MV-4-11 (cell line): ENCODE measurements at regions not wholly inside any gene's neighbourhood (a gene's known extent, or its start where the extent isn't known, plus 50 kb on each side); places are given as distances from the start of the nearest gene placed in this dataset.

Experiments
- DNase-seq: peaks from one replicate; lab custom pipeline; 2025; lab: John Stamatoyannopoulos, UW

DNA sequence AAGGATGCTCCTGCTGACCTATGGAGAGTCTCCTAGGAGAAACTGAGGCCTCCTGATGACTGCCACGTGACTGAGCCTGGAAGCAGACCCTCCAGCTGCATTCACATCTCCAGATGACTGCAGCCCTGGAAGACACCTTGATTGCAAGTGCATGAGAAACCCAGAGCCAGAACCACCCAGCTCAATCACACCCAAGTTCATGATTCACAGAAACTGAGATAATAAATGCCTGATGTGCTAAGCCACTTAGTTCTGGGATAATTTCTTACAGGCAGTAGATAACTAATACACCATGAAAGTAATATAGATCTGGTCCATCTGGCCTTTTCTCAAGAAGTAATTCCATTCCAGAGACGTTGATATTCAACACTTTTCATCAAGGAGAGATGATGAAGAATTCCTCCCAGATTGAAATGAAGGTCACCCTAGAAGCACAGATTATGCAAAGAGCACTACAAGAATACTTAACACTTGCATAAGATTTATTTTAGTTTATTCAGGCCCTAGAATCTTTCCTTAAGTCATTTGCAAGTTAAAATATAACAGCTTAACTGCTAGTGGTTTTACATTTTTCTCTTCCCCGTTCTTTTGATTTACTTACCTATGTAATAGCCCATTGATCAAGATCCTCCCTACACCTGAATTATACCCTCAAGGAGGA is 208.2 kb upstream of the INHBA start:
- no peak for DNase-seq

DNA sequence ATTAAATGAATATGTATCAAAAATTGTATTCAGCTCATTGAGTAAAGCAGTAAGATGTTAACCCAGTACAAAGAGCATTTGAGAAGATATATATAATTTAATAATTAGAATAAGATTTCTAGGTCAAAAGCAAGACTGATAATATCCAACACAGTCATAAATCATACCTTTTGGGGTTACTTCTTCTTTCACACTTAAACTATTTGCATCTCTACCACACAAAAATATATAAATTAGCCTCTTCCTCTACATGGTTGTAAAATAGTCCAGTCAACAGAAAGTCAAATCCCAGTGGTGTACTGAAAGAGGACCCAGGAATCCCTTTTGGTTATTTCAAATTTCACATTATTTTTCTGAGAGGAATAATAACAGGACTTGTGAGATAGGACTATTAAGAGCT is 204.6 kb upstream of the INHBA start:
- peak; percentile 13 for DNase-seq

DNA sequence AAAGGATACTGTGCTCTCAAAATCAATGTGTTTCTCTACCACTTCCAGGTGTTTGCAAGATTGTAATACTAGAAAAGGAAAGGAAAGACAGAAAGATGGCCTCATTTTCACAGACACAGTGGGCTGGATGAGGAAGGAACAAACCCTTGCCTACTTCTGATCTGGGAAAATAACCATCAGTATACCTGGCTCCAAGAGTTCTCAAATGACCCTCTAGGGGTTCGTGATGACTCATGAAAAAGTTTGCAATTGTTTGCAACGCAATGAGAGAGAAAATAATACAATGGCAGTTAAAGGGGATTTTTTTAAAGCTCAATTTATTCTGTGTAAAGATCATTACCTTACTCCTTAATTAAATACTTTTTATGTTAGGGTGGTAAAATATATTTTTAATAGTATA is 197.6 kb upstream of the INHBA start:
- DNase-seq = no peak

DNA sequence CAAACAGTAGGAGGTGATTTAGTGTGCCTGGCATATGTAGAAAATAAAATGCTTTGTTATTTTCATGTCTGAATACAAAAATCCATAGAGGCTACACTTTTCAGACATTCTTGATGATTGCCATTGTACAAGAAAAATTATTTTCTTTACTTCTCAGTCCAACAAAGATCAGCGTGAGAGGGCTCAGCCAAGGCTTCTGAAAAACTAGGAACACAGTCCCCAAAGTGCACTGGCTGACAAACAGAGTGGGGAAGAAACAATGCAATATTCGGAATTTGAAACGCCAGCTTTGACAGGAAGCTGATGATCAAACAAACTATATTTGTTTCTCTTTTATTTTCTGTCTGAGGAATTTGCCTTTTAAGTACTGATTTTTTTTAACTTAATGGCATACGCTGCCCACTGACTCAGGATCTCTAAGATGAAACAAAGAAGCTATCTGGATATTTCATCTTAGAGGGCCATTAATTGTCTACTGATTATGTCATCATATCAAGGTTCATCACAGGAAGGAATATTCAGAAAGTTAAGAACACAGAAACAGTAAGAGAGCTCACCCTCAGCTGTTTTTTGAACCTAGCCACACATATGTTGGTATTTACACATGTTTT is 197.0 kb upstream of the INHBA start:
- DNase-seq = no peak

DNA sequence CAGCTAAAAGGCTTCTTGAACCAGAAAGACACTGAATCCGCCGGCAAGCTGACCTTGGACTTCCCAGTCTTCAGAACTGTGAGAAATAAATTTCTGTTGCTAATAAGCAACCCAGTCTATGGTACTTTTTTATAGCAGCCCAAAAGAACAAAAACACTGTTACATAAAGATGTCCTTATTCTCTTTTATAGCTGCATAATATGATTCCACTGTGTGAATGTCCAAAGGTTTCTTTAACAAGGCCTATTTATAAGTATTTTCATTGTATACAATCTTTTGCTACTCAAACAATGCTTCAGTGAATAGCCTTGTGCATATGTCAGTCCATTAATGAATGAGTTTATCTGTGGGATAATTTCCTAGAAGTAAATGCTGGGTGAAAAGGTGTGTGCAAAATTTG is 190.8 kb upstream of the INHBA start:
- DNase-seq = no peak

DNA sequence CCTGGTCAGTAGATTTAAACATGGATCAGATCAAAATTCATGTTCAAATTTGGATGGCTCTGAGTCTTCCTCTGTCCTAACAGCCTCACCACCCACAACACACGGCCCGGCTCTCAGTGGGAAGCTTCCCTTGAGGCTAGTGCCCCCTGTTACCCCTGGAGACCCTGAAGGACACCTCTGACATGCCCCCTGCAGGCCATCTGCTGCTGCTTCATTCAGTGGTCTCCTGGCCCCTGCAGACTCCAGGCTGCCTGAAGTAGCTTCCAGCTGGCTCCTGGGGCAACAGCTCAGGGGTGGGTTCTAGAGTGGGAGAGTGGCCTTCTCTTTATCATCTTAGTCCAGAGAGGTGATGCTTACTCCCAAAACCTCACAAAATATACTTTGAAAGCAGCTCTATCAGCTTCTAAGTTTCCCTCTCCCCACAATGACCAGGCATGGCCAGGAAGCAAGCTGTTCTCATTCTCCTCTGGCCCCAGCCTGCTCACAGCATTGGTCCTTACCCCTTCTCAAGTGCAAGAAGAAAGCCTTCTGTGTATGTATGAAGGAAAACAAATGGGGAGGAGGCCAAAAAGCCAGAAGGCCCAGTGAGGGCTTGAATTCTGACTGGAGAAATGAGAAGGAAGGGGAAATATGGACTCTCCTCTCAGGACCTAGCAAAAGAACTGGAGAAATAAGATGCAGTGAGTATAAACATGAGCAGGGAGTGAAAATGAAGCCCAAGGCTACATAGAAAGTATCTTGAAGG is 189.6 kb upstream of the INHBA start:
- no peak for DNase-seq

DNA sequence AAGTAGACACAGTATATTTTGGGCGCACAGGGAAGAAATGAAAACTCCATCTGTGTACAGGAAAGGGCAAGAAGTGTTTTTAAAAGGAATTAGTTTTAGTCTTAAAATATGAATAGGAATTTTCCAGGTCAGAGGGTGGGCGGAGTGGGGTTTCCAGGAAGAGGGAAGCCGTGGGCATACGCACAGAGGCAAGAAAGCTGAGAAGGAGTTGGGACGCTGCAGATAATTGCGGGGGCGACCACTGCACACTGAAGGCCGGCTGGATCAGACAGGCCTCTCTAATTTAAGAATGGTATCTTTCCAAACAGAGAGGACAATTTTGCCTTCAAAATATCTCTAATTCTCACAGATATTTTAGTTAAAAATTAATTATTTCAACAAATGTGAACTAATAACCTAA is 189.1 kb upstream of the INHBA start:
- DNase-seq = no peak

DNA sequence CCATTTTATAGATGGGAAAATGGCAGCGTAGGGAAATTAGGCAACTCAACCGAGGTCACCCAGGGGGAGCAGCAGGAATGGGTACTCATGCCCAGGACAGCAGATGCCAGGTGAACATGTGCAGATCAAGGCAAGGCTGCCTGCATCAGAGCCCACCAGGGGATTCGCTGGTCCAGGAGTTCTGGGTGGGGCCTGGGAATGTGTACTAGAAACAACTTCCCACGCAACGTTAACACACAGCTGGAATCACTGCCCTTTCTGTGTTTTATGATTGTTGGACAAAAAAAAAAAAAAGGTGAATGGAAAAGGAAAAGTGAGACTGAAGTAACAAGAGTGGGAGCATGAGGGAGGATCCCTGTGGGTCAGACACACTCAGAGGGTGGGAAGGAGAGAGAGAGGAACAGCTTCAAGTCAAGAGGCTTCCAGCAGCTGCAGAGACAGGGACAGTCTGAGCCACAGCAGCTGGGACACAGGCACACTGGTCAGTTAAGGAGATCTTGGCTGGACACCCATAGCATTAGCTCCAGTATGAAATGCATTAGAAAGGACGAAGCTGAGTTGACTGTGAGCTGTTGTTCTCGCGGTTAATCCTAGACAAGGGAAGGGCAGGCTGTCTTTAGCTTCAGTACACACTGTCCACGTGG is 187.9 kb upstream of the INHBA start:
- DNase-seq = no peak

DNA sequence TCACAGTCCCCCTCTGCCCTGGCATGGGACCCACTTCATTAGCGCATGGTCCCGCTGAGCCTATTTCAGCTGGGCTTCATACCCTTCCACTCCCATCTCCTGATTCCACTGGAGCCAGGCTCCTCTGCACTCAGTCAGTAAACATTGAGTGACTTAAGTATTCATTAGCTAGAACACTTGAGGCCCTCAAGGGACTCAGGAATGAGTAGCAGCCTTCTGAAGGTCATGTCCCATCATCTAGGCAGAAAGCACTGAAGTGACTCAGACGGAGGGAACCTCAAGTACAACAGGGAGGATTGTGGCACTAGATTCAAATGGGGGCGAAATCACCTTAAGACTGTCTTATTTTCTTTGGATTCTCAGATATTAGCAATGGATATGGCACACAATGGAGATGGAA is 186.6 kb upstream of the INHBA start:
- peak; percentile 6 for DNase-seq

DNA sequence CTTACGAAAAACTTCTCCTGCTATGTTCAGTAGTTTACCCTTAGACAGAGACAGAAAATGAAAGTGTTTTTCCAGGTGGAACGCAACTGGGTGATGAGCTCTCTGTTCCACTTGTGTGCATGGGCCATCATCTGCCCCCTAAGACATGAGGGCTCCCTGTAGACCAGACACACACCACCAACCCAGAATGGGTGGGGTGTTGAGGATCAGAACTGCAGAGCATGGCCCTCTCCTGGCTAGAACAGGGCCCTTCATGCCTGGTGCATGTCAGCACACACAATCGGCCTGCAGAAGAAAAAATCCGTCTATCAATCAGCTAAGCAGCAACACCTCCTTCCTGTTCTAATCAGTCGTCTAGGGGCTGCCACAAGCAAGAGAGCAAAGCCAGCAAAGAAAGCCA is 186.2 kb upstream of the INHBA start:
- no peak for DNase-seq

DNA sequence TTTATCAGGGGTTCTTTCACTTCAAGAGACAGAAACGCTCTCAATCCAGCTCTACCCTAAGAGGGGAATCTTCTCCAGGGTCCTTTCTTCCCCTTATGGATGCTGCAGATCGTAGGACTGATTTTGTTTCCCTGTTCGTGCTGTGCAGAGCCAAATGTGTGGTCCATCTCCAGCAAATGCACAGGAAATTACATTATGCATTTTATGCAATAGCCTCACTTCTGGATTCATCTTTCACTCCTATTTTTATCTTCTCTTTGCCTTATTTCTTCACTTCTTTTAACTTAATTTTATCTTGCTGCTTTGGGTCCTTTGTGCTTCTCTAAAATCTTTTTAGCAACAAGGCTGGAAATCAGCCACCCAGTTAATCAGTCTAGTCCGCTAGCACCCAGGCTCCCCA is 184.5 kb upstream of the INHBA start:
- DNase-seq = peak; percentile 92

DNA sequence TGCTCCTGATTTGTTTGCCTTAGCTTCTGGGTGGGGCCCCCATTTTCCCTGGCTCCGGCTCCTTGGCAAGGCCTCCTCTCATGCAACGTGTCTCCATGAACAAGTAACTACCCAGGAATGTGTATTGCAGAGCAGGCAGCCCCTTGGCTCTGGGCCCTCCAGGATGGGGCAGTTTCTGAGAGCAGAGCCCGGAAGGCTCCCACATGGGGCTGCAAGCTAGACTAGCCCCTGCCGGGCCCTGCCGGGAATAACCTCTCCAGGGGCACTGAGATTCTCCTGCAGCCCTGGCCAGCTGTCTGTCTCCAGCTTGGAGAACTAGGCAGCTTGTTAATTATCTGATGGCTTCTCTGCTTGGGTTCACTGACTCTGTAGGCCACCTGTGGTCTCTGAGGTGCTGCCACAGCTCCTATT is 184.0 kb upstream of the INHBA start:
- no peak for DNase-seq

DNA sequence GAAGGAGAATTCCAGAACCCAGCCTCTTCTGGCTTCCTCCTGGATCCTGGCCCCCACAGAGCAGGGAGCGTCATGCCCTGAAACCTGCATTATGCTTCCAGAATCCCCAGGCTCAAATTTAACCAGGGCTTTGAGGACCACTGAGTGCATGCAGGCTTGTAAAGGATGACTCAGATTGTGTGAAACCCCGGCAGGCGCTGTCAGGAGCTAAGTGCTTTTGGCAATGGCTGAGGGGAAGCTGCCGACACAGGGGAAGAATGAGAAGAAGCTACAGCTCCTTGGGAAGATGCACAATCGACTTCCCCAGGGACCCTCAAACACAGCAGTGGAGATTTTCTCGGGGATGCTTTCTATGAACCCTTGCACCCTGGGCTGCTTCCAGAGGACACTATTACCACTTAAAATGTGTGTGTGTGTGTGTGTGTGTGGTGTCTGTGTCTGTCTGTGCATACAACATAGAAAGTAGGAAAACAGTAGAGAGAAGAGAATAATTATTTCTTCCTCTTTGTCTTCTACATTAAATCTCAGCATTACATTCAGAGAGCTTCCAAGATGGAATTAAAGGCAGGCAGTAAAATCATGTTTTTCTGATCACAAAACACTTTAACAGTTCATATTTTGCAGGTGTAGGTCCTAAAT is 183.5 kb upstream of the INHBA start:
- peak; percentile 65 for DNase-seq

DNA sequence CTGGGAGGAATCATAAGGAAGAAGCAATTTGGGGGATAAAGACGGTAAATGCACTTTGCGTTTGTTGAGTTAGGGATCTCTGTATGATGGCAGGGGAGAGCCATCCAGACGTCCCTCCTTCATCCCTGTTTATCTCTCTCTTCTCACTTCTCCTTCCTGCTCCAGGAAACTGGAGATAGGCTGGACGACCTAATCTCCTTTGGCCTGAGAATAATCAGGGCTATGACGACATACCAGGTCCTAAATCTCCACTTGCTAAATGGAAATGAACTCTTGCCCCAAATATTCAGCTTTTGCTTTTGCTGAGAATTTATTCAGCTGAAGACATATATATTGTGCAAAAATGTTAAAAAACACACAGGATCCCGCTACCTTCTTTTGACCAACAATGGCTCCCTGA is 182.9 kb upstream of the INHBA start:
- peak; percentile 54 for DNase-seq

DNA sequence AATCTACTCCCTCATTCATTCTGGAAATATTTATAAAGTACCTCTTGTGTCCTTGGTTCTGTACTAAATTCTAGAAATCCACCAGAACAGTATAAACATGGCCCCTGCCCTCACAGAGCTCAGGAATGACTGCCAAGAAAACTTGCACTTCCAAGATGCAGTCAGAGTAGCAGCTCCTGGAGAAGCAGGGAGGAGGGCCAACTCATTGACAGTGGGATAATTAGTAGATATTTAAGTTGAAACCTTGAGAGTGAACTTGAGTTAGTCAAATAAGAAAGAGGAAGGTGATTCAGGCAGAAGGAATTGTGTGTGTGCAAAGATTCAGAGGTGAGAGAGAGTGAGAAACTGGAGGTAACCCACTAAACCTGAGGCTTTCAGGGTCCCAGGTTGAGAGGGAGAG is 182.2 kb upstream of the INHBA start:
- DNase-seq = no peak

DNA sequence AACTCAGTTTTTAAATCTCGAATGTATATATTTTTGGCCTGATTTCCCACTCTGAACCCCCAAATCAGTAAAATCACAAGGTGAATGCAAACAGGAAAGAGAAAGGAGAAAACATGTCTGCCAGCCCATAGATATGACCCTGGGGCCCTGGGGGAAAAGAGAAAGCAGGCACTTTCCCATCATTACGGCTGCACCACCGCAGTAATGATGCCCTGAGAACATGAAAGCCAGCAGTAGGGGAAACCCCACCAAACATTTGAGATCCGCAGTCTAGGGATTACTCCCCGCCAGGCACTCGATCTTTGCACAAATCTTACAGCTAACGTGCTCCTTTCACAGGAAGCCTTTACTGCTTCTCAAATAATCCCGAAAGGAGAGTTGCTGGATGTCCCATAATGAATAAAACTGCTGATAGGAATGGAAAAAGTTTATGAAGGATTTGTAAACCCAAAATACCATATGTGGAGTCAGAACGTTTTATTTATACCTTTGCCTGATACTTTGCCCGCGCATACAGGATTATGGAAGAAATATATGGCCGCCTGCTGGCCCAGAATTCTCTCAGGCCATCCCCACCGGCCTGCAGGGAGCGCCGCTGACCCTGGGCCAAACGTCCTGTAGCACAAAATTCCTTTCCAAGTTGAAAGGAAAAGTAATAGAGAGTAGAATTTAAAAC is 180.0 kb upstream of the INHBA start:
- DNase-seq = no peak

DNA sequence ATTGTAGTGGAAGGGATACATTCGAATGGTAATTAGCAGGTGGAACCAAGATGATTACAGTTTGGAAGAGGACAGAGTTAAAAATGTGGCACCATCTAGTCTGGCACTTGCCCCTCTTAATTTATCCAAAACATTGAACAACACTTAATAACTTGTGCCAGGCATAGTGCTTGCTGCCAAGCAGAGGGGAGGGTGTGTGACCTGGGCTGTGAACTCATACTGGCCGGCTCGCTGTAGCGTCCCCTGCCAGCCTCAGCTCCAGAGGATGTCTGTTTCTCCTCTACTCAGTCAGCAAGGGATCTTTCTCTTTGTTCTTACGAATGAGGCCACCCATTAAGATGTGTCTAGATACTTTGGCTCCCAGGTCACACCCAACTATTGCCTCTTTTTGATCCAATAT is 179.4 kb upstream of the INHBA start:
- DNase-seq = no peak

DNA sequence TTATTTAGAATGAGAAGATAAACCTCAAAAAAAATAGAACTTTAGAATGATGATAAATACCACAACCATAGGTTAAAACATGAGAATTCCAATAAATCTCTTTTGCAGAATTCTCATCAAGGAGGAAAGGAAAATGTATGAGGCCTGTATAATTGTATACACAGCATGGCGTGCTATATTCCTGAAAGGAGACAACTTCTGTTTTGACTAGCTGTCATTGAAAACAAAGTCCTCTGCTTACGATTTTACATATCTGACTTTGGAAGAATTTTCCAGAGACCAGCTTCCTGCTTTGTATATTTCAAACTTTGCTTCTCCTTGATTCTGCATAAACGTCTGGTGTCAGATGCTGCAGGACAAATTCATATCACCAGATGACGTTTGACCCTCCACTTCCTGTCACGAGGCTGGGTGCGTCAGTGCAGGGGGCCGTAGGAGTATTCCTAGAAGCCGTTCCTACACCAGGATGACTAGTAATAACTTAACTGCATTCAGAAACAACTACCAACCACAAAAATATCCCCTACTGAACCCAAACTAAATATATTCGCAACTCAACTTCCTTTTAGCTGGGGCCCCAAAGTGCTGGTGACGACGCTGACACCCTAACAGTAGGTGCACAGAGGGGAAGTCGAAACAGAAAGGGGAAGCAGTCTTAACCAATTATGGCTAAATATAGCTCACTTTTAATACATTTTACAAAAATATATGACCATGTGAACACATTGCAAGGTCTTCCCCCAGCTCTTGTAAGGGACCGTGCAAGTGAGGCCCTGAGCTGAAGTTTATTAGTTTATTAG is 178.6 kb upstream of the INHBA start:
- peak; percentile 100 for DNase-seq

DNA sequence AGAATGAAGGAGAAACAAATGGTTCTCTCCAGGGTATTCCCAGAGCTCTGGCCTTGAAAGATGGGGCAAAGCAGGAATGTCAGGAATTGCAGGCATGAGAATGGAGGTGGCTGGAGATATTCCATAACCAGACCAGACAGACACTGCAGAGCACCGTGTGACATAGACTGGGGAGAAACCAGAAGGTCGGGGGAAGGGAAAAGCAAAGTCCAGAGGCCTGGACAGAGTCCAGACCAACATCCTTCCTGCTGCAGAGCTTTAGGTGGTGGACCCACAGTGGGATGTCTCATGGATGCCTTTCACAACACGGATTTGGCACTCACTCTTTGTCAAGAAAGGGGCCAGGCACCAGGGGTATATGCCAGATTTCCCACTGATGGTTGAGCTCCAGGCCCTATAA is 177.2 kb upstream of the INHBA start:
- DNase-seq = no peak

DNA sequence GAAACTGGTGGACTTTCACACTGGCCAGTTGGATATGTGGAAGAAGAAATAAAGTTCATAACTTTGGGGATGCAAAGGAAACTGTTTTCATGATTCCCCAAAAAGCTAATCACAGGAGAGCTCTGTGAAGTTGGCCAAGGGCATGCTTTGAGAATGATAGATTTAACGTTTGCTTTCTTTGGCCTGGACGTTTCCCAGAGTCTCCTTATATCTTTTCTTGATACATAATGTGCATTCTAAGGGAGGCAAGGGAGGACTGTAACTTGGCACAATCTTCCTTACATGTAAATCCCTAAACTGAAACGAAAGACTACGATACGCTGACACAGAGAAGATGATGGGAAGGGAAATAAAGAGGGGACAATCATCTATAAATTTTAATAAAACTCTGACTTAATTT is 176.5 kb upstream of the INHBA start:
- no peak for DNase-seq
